HCT116 (cell line): ENCODE measurements at regions not wholly inside any gene's neighbourhood (a gene's known extent, or its start where the extent isn't known, plus 50 kb on each side); places are given as distances from the start of the nearest gene placed in this dataset.

ENCODE experiments used
- ATAC-seq: fragments of 200-7000 bp; cut with Tn5 transposase; 2 replicates; pipeline ENCODE4 v1.9.1; 2020; ENCODE audit warnings: mild to moderate bottlenecking, moderate library complexity
- BruUV-seq: library from RNA; stranded (reverse); fragments of 400-500 nt; replicated peaks from 2 replicates; lab custom pipeline; 2021; lab: Mats Ljungman, UMichigan
- CTCF ChIA-PET: fragments of 300-600 bp; sonication (Branson Sonifier 250); formaldehyde crosslinking; loops from one replicate; lab custom pipeline; 2021; ENCODE audit warnings: antibody characterized with exemption; lab: Charles Lee
- POLR2A ChIA-PET: fragments of 300-600, 350-600 bp; sonication (Branson Sonifier 250); formaldehyde crosslinking; loops from one replicate; lab custom pipeline; 2021; ENCODE audit warnings: antibody characterized with exemption; lab: Charles Lee
- RAD21 ChIA-PET, 2 experiments: fragments of 300-600 bp; sonication (Branson Sonifier 250); formaldehyde crosslinking; loops; one replicate each; lab custom pipeline; 2023; ENCODE audit warnings: low total read pairs in 2 of 2; ENCODE audit not compliant: uncharacterized antibody in 2 of 2, unreplicated experiment in 2 of 2, low non-redundant PET in 1 of 2; lab: Charles Lee
- DNase-seq: peaks from one replicate; pipeline ENCODE4 v3.0.0-alpha.2; 2010; ENCODE audit warnings: low read depth, low spot score
- H2AFZ ChIP-seq: fragments of 200-600 bp; shearing (Covaris generic), sonication (generic); 2 replicates; pipeline ENCODE4 v1.6.1; 2017; ENCODE audit warnings: low read depth, mixed run types, mixed read lengths, antibody characterized with exemption, low read length; ENCODE audit not compliant: poor library complexity, severe bottlenecking
- H3K27ac ChIP-seq: 2 replicates; pipeline ENCODE4 v1.5.1; 2012; ENCODE audit warnings: low read depth, low read length
- H3K27me3 ChIP-seq: fragments of 200-600 bp; sonication (generic); 2 replicates; pipeline ENCODE4 v1.6.1; 2016; ENCODE audit warnings: mixed run types, low read length, mixed read lengths; ENCODE audit not compliant: insufficient read depth
- H3K36me3 ChIP-seq, 2 experiments: fragments of 200-500 bp in 1 of 2; fragments of 200-600 bp in 1 of 2; sonication (Bioruptor generic) in 1 of 2; sonication (generic) in 1 of 2; 2 replicates each; pipeline versions ENCODE4 v1.5.1 to v1.6.1; 2014 to 2016; ENCODE audit warnings: low read length in 2 of 2, inconsistent platforms in 1 of 2, mixed read lengths in 1 of 2, mixed run types in 1 of 2; ENCODE audit not compliant: insufficient read depth in 2 of 2, control insufficient read depth in 1 of 2
- H3K4me1 ChIP-seq, 2 experiments: fragments of 200-600 bp in 1 of 2; sonication (generic) in 1 of 2; 2 replicates each; pipeline versions ENCODE4 v1.5.1 to v1.6.1; 2012 to 2017; ENCODE audit warnings: low read length in 2 of 2, inconsistent platforms in 1 of 2, mild to moderate bottlenecking in 1 of 2, mixed read lengths in 1 of 2, mixed run types in 1 of 2, moderate library complexity in 1 of 2; ENCODE audit not compliant: insufficient read depth in 2 of 2, control insufficient read depth in 1 of 2
- H3K4me2 ChIP-seq: fragments of 200-600 bp; sonication (generic); 2 replicates; pipeline ENCODE4 v1.6.1; 2017; ENCODE audit warnings: mixed run types, low read length, mixed read lengths
- H3K4me3 ChIP-seq, 2 experiments: fragments of 200-600 bp in 1 of 2; sonication (generic) in 1 of 2; replicated peaks in 1 of 2; 2 replicates each; pipeline ENCODE4 v1.5.1; 2011 to 2016; ENCODE audit warnings: low read length in 2 of 2, control low read depth in 1 of 2, low read depth in 1 of 2, mild to moderate bottlenecking in 1 of 2, mixed read lengths in 1 of 2, mixed run types in 1 of 2
- H3K79me2 ChIP-seq: fragments of 200-600 bp; sonication (generic); 2 replicates; pipeline ENCODE4 v1.6.1; 2017; ENCODE audit warnings: mild to moderate bottlenecking, mixed run types, low read length, moderate library complexity, mixed read lengths; ENCODE audit not compliant: insufficient read depth
- H3K9ac ChIP-seq: fragments of 200-600 bp; sonication (generic); 2 replicates; pipeline ENCODE4 v1.6.1; 2016; ENCODE audit warnings: low read length, mixed read lengths
- H3K9me2 ChIP-seq: fragments of 200-600 bp; sonication (generic), shearing (Covaris generic); 2 replicates; pipeline ENCODE4 v1.6.1; 2017; ENCODE audit warnings: mixed run types, mild to moderate bottlenecking, moderate library complexity; ENCODE audit not compliant: insufficient read depth
- H3K9me3 ChIP-seq, 2 experiments: fragments of 200-500 bp in 1 of 2; fragments of 200-600 bp in 1 of 2; sonication (Bioruptor generic) in 1 of 2; sonication (generic) in 1 of 2; 2 replicates each; pipeline ENCODE4 v1.6.1; 2014 to 2017; ENCODE audit warnings: low read length in 2 of 2, mixed read lengths in 2 of 2, inconsistent platforms in 1 of 2, low read depth in 1 of 2, mild to moderate bottlenecking in 1 of 2, mixed run types in 1 of 2, moderate library complexity in 1 of 2; ENCODE audit not compliant: control insufficient read depth in 1 of 2, insufficient read depth in 1 of 2
- H4K20me1 ChIP-seq: fragments of 200-600 bp; sonication (generic), shearing (Covaris generic); 2 replicates; pipeline ENCODE4 v1.6.1; 2017; ENCODE audit warnings: mixed run types, mild to moderate bottlenecking, moderate library complexity; ENCODE audit not compliant: insufficient read depth
- CEBPB ChIP-seq: IDR thresholded peaks from 2 replicates; pipeline ENCODE4 v1.6.1; 2012; ENCODE audit warnings: low read depth
- ELF1 ChIP-seq: IDR thresholded peaks from 2 replicates; pipeline ENCODE4 v1.6.1; 2012; ENCODE audit warnings: low read depth, borderline replicate concordance
- EZH2 ChIP-seq: fragments of 200-600 bp; sonication (generic); IDR thresholded peaks from 2 replicates; pipeline ENCODE4 v1.6.1; 2017; ENCODE audit warnings: antibody characterized with exemption, mixed run types
- EZH2phosphoT487 ChIP-seq: fragments of 200-600 bp; IDR thresholded peaks from 2 replicates; pipeline ENCODE4 v1.6.1; 2018; ENCODE audit warnings: antibody characterized with exemption, borderline replicate concordance
- FOSL1 ChIP-seq: IDR thresholded peaks from 2 replicates; pipeline ENCODE4 v1.6.1; 2012; ENCODE audit warnings: low read depth
- JUND ChIP-seq: IDR thresholded peaks from 2 replicates; pipeline ENCODE4 v1.6.1; 2012
- POLR2A ChIP-seq: IDR thresholded peaks from 2 replicates; pipeline ENCODE4 v1.7.0; 2011; ENCODE audit warnings: borderline replicate concordance; ENCODE audit not compliant: insufficient read depth, insufficient read length; ENCODE audit errors: extremely low read depth
- POLR2AphosphoS5 ChIP-seq: IDR thresholded peaks from 2 replicates; pipeline ENCODE4 v1.6.1; 2011; ENCODE audit warnings: mild to moderate bottlenecking, low read depth, low read length, moderate library complexity
- RAD21 ChIP-seq: IDR thresholded peaks from 2 replicates; pipeline ENCODE4 v1.6.1; 2012; ENCODE audit warnings: low read depth, mild to moderate bottlenecking
- SIN3A ChIP-seq: IDR thresholded peaks from 2 replicates; pipeline ENCODE4 v1.6.1; 2012; ENCODE audit warnings: low read depth
- SP1 ChIP-seq: IDR thresholded peaks from 2 replicates; pipeline ENCODE4 v1.6.1; 2012; ENCODE audit warnings: low read depth
- SRF ChIP-seq: IDR thresholded peaks from 2 replicates; pipeline ENCODE4 v1.6.1; 2012; ENCODE audit warnings: low read depth
- ZFX ChIP-seq: fragments of 450-650 bp; IDR thresholded peaks from 2 replicates; pipeline ENCODE4 v1.6.1; 2017
- ZNF274 ChIP-seq: fragments of 200-500 bp; sonication (Bioruptor generic); IDR thresholded peaks from 2 replicates; pipeline ENCODE4 v1.6.1; 2014; ENCODE audit warnings: mild to moderate bottlenecking, low read depth, low read length, inconsistent platforms
- intact Hi-C: fragments of 100-400 bp; cut with micrococcal nuclease; formaldehyde crosslinking; loops from 2 replicates; pipeline ENCODE4 v1.10.0; 2022
- TF ChIP-seq, protein P1 (sequence below): IDR thresholded peaks from 2 replicates; pipeline ENCODE4 v1.6.1; 2012
- TF ChIP-seq, protein P2 (sequence below): IDR thresholded peaks from 2 replicates; pipeline ENCODE4 v1.6.1; 2012
- TF ChIP-seq, protein P3 (sequence below), 3 experiments: fragments of 200-600 bp in 1 of 3; sonication (generic) in 1 of 3; IDR thresholded peaks in 2 of 3; conservative IDR thresholded peaks in 1 of 3; 2 replicates each; pipeline ENCODE4 v1.5.1; 2012 to 2017; ENCODE audit warnings: low read depth in 2 of 3, low read length in 2 of 3, antibody characterized with exemption in 1 of 3, borderline replicate concordance in 1 of 3, control low read depth in 1 of 3, mild to moderate bottlenecking in 1 of 3, mixed read lengths in 1 of 3, mixed run types in 1 of 3, moderate library complexity in 1 of 3; ENCODE audit not compliant: insufficient read depth in 1 of 3

DNA sequence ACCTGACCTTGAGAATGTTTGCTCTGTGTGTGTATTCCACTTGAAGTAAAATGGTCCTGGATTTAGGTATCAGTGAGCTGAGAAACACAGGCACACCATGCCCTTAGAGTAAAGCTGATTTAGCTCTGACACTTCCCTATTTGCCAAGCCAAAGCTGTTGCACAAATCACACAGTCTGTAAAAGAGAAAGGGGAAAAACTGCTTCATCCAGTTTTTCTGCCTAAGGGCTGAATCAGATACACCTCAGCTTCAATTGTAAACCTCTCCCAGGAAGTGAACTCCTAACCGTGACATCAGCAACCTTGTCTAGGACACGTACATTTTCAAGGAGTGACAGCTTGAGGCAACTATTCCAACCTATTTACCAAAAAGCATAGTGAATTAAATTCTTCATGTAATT lies 150.4 kb downstream of the NR4A2 start (continued):
- TF ChIP-seq RAD21 (peak; percentile 50), EZH2phosphoT487 (no peak)
- TF ChIP-seq, all 23 proteins: peak for 14

DNA sequence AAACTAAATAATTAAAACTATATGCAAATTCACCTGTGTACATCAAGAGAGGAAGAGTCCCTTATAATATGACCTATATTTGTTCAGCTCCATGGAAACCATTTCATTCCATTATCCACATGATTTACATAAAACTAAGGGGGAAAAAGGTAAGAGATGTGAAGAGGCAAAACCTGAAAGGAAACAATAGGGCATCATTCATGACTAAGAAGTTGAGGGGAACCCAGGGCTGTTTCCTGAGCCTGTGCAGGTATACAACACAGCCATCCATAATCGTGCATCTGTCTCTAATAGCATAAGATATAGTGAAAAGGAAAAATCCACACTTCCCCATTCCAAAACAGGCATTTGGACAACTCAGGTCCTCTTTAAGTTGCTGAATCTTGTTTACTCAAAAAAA lies 151.3 kb downstream of the NR4A2 start:
- H3K27me3 ChIP-seq: no peaks in the 10 kb centered on the region
- intact Hi-C loops: loop anchor here (5.0 kb wide), 1 partner anchor 151 kb away; the partner anchor contains the start of gene NR4A2
- ChIA-PET RAD21 (no interaction called here), POLR2A (no interaction called here), CTCF (no interaction called here)
- H2AFZ ChIP-seq: no peak overlapping the region
- no peak for DNase-seq
- H3K9me2 ChIP-seq: no peaks in the 10 kb centered on the region
- H3K9ac ChIP-seq: peak overlapping the region; percentile 21; the same call in 1 of the 2 replicates
- H3K79me2 ChIP-seq: no peaks in the 10 kb centered on the region
- TF ChIP-seq CEBPB: no peak
- no peak for TF ChIP-seq JUND
- TF ChIP-seq SIN3A: no peak
- TF ChIP-seq ZNF274: no peak
- TF ChIP-seq, protein P1, sequence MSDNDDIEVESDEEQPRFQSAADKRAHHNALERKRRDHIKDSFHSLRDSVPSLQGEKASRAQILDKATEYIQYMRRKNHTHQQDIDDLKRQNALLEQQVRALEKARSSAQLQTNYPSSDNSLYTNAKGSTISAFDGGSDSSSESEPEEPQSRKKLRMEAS: no peak
- TF ChIP-seq ELF1: no peak
- H4K20me1 ChIP-seq: no peaks in the 10 kb centered on the region
- BruUV-seq: no TSS peak
- ATAC-seq: no peak
- H3K4me2 ChIP-seq: peak overlapping the region; percentile 53; the same call in 1 of the 2 replicates
- H3K4me3 ChIP-seq: no peak overlapping the region
- H3K9me3 ChIP-seq: no peaks in the 10 kb centered on the region
- peaks cover 15 to 22% of the 10 kb centered on the region in 2 experiments for H3K4me1 ChIP-seq
- no peak overlapping the region for H3K27ac ChIP-seq
- H3K36me3 ChIP-seq: no peaks in the 10 kb centered on the region

DNA sequence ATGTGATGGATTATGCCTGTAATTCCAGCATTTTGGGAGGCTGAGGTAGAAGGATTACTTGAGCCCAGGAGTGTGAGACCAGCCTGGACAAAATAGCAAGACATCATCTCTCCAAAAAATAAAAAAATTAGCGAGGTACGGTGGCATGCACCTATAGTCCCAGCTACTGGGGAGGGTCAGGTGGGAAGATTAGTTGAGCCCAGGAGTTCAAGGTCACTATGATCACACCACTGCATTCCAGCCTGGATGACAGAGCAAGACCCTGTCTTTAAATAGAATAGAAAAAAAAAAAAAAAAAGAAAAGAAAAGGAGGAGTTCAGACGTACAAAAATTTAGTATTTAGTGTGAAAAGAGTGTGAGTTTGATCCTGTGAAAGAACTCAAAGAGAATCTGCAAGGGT lies 154.9 kb downstream of the NR4A2 start:
- BruUV-seq: no TSS peak
- no peak overlapping the region for H3K4me3 ChIP-seq
- no peaks in the 10 kb centered on the region for H3K9me2 ChIP-seq
- DNase-seq (no peak), ATAC-seq (no peak)
- H3K9me3 ChIP-seq: no peaks in the 10 kb centered on the region
- ChIA-PET RAD21 (no interaction called here), CTCF (no interaction called here), POLR2A (no interaction called here)
- H3K27ac ChIP-seq: no peak overlapping the region
- no peaks in the 10 kb centered on the region for H3K27me3 ChIP-seq
- no peaks in the 10 kb centered on the region for H3K36me3 ChIP-seq
- H4K20me1 ChIP-seq: no peaks in the 10 kb centered on the region
- intact Hi-C loops: no loop called here
- no peak overlapping the region for H3K9ac ChIP-seq
- peaks cover 10 to 16% of the 10 kb centered on the region in 2 experiments for H3K4me1 ChIP-seq
- no peaks in the 10 kb centered on the region for H3K79me2 ChIP-seq
- TF ChIP-seq SIN3A (no peak), EZH2 (no peak), POLR2A (no peak), POLR2AphosphoS5 (no peak), EZH2phosphoT487 (no peak), CEBPB (no peak), RAD21 (no peak), FOSL1 (no peak), SRF (no peak), JUND (no peak), SP1 (no peak), ZFX (no peak), ZNF274 (no peak)
- TF ChIP-seq, protein P2, sequence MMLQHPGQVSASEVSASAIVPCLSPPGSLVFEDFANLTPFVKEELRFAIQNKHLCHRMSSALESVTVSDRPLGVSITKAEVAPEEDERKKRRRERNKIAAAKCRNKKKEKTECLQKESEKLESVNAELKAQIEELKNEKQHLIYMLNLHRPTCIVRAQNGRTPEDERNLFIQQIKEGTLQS: no peak
- TF ChIP-seq, protein P3, sequence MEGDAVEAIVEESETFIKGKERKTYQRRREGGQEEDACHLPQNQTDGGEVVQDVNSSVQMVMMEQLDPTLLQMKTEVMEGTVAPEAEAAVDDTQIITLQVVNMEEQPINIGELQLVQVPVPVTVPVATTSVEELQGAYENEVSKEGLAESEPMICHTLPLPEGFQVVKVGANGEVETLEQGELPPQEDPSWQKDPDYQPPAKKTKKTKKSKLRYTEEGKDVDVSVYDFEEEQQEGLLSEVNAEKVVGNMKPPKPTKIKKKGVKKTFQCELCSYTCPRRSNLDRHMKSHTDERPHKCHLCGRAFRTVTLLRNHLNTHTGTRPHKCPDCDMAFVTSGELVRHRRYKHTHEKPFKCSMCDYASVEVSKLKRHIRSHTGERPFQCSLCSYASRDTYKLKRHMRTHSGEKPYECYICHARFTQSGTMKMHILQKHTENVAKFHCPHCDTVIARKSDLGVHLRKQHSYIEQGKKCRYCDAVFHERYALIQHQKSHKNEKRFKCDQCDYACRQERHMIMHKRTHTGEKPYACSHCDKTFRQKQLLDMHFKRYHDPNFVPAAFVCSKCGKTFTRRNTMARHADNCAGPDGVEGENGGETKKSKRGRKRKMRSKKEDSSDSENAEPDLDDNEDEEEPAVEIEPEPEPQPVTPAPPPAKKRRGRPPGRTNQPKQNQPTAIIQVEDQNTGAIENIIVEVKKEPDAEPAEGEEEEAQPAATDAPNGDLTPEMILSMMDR (IDR thresholded peaks at IDR 0.05 in 2 of 3, conservative IDR thresholded peaks at IDR 0.05 in 1 of 3; ENCODE audit: borderline replicate concordance in 1 of 3, insufficient read depth in 1 of 3, low read depth in 2 of 3, low read length in 2 of 3): no peak
- TF ChIP-seq, protein P1: no peak
- H2AFZ ChIP-seq: no peak overlapping the region
- H3K4me2 ChIP-seq: no peak overlapping the region
